Erythroblast (primary cell): ENCODE measurements at regions not wholly inside any gene's neighbourhood (a gene's known extent, or its start where the extent isn't known, plus 50 kb on each side); places are given as distances from the start of the nearest gene placed in this dataset.

Experiments
- GATA1 ChIP-seq: IDR thresholded peaks from 2 replicates; pipeline ENCODE4 v1.6.1; 2011; ENCODE audit warnings: low read depth, mild to moderate bottlenecking, control low read depth, low read length, moderate library complexity
- POLR2A ChIP-seq: IDR thresholded peaks from 2 replicates; pipeline ENCODE4 v1.6.1; 2011; ENCODE audit warnings: mild to moderate bottlenecking, low read length

DNA sequence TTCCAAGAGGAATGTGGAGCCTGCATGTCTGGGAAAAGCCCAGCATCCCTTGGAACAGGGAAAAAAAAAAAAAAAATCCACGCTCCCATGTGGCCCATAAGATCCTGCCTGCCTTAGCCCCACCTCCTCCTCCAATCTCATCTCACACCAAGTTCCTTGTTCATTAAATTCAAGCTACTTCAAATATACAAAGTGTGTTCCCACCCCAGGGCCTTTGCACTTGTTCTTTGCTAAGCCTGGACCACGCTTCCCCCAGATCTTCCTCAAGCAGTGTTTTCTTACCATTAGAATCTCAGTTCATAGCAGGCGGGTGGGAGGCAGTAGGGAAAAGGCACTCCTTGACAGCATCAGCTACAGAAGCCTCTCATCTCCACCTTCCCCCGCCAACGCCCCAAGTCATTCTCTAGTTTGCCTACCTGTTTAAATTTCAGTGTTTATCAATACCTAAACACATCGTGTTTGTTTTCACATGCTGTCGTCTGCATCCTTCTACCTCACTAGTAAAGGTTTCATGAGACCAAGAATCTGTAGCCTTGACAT, 262.8 kb downstream of the FGFR2 start:
- TF ChIP-seq POLR2A (no peak), GATA1 (no peak)
